HUES64 (cell line): ENCODE measurements at regions not wholly inside any gene's neighbourhood (a gene's known extent, or its start where the extent isn't known, plus 50 kb on each side); places are given as distances from the start of the nearest gene placed in this dataset.
"Not testable (repeated sequence)": the region's sequence is repeated elsewhere in the genome, so short reads cannot be mapped to it uniquely, and the experiment has no call there.

ENCODE experiments used
- H3K27ac ChIP-seq: 2 replicates; pipeline ENCODE4 v1.7.0; 2013; ENCODE audit warnings: low read depth, low read length, inconsistent platforms
- H3K27me3 ChIP-seq: 2 replicates; pipeline ENCODE4 v1.6.1; 2013; ENCODE audit warnings: mild to moderate bottlenecking, low read length; ENCODE audit not compliant: insufficient read depth
- H3K36me3 ChIP-seq: 2 replicates; pipeline ENCODE4 v1.6.1; 2013; ENCODE audit warnings: mild to moderate bottlenecking, low read length; ENCODE audit not compliant: insufficient read depth
- H3K4me1 ChIP-seq: 2 replicates; pipeline ENCODE4 v1.6.1; 2013; ENCODE audit warnings: mild to moderate bottlenecking, low read length, moderate library complexity; ENCODE audit not compliant: insufficient read depth
- H3K4me3 ChIP-seq: 2 replicates; pipeline ENCODE4 v1.5.1; 2013; ENCODE audit warnings: mild to moderate bottlenecking, low read length, moderate library complexity
- H3K9ac ChIP-seq: 2 replicates; pipeline ENCODE4 v1.6.1; 2013; ENCODE audit warnings: mild to moderate bottlenecking, low read depth, low read length
- H3K9me3 ChIP-seq: 2 replicates; pipeline ENCODE4 v1.6.1; 2013; ENCODE audit warnings: low read depth, low read length; ENCODE audit not compliant: insufficient read depth
- WGBS: fragments of 150-250, 120-280 bp; methylation state at CpG from one replicate; pipeline ENCODE4 v1.1.7; 2013; ENCODE audit warnings: missing lambda C conversion rate; 5-methylcytosine and 5-hydroxymethylcytosine counted together

- Histone ChIP-seq H3K9ac (no peak overlapping the region), H3K4me3 (no peak overlapping the region), H3K4me1 (peaks cover 23% of the 10 kb centered on the region), H3K27me3 (no peaks in the 10 kb centered on the region), H3K9me3 (no peaks in the 10 kb centered on the region), H3K36me3 (no peaks in the 10 kb centered on the region), H3K27ac (no peak overlapping the region)
- 91% methylated on average over 11 of the region's 11 CpGs for WGBS
Observed at GRCh38 chr14:98909251-98909944, 362.6 kb downstream of the BCL11B start.

- H3K36me3 ChIP-seq: no peaks in the 10 kb centered on the region
- no peaks in the 10 kb centered on the region for H3K9me3 ChIP-seq
- H3K9ac ChIP-seq: no peak overlapping the region
- peaks cover 23% of the 10 kb centered on the region for H3K4me1 ChIP-seq
- WGBS: 93% methylated on average over 3 of the region's 3 CpGs
- no peaks in the 10 kb centered on the region for H3K27me3 ChIP-seq
- H3K4me3 ChIP-seq: no peak overlapping the region
- H3K27ac ChIP-seq: no peak overlapping the region
Observed at GRCh38 chr14:98910061-98910460, 361.9 kb downstream of the BCL11B start.

- no peaks in the 10 kb centered on the region for H3K36me3 ChIP-seq
- H3K9me3 ChIP-seq: no peaks in the 10 kb centered on the region
- 90% methylated on average over 2 of the region's 2 CpGs for WGBS
- H3K4me3 ChIP-seq: no peak overlapping the region
- no peaks in the 10 kb centered on the region for H3K27me3 ChIP-seq
- H3K4me1 ChIP-seq: 0 out of 2 replicates have a peak, but pooled peaks cover 5% of the 10 kb centered on the region
- no peak overlapping the region for H3K9ac ChIP-seq
- H3K27ac ChIP-seq: no peak overlapping the region
Observed at GRCh38 chr14:98912655-98913054, 359.3 kb downstream of the BCL11B start.

- no peaks in the 10 kb centered on the region for H3K9me3 ChIP-seq
- no peak overlapping the region for H3K27ac ChIP-seq
- H3K27me3 ChIP-seq: 0 out of 2 replicates have a peak, but pooled peaks cover 3% of the 10 kb centered on the region
- no peaks in the 10 kb centered on the region for H3K36me3 ChIP-seq
- no peak overlapping the region for H3K4me3 ChIP-seq
- H3K9ac ChIP-seq: no peak overlapping the region
- WGBS: 90% methylated on average over 6 of the region's 6 CpGs
- no peaks in the 10 kb centered on the region for H3K4me1 ChIP-seq
Observed at GRCh38 chr14:98913967-98914650, 357.9 kb downstream of the BCL11B start.

DNA sequence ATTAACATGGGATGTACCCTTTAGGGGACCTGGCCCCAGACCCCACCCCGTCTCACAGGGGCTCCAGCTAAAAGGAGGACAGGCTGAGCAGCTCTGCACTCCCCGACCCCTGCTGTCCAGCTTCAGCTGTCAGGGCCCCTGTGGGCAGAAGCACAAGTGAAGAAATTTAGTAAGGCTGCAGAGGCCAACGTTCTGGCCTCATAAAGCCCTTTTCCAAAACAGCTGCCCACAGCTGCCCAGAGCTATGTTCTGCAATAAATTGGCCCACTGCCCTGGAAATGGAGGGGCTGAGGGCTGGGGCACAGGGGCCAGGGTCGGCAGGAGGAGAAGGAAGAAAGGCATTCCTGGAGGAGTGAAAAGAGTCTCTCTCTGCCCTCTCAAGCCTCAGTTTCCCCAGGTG, 357.1 kb downstream of the BCL11B start:
- Histone ChIP-seq H3K4me1 (no peaks in the 10 kb centered on the region), H3K4me3 (no peak overlapping the region), H3K9ac (no peak overlapping the region), H3K36me3 (no peaks in the 10 kb centered on the region), H3K27ac (no peak overlapping the region), H3K9me3 (no peaks in the 10 kb centered on the region), H3K27me3 (0 out of 2 replicates have a peak, but pooled peaks cover 3% of the 10 kb centered on the region)
- 80% methylated on average over 4 of the region's 4 CpGs for WGBS

GRCh38 chr14:98915625-98916024, 356.4 kb downstream of the BCL11B start:
- Histone ChIP-seq H3K4me1 (no peaks in the 10 kb centered on the region), H3K36me3 (no peaks in the 10 kb centered on the region), H3K4me3 (no peak overlapping the region), H3K9ac (no peak overlapping the region), H3K27ac (no peak overlapping the region), H3K9me3 (no peaks in the 10 kb centered on the region), H3K27me3 (0 out of 2 replicates have a peak, but pooled peaks cover 3% of the 10 kb centered on the region)
- WGBS: 78% methylated on average over 3 of the region's 3 CpGs

- H3K36me3 ChIP-seq: no peaks in the 10 kb centered on the region
- H3K27ac ChIP-seq: no peak overlapping the region
- H3K27me3 ChIP-seq: 0 out of 2 replicates have a peak, but pooled peaks cover 3% of the 10 kb centered on the region
- no peak overlapping the region for H3K4me3 ChIP-seq
- no peak overlapping the region for H3K9ac ChIP-seq
- H3K4me1 ChIP-seq: no peaks in the 10 kb centered on the region
- no peaks in the 10 kb centered on the region for H3K9me3 ChIP-seq
- 93% methylated on average over 4 of the region's 4 CpGs for WGBS
Observed at GRCh38 chr14:98916036-98916435, 356.0 kb downstream of the BCL11B start.

- Histone ChIP-seq H3K4me3 (no peak overlapping the region), H3K9me3 (no peaks in the 10 kb centered on the region), H3K9ac (no peak overlapping the region), H3K36me3 (no peaks in the 10 kb centered on the region), H3K27ac (no peak overlapping the region), H3K4me1 (no peaks in the 10 kb centered on the region), H3K27me3 (0 out of 2 replicates have a peak, but pooled peaks cover 3% of the 10 kb centered on the region)
- WGBS: 100% methylated on average over 1 of the region's 1 CpG
Observed at GRCh38 chr14:98916476-98916875, 355.5 kb downstream of the BCL11B start.

GRCh38 chr14:98919434-98919833, 352.6 kb downstream of the BCL11B start:
- 35% methylated on average over 2 of the region's 2 CpGs for WGBS
- no peak overlapping the region for H3K4me3 ChIP-seq

GRCh38 chr14:98921306-98921705, 350.7 kb downstream of the BCL11B start:
- H3K4me1 ChIP-seq, H3K4me3 ChIP-seq, H3K36me3 ChIP-seq, H3K9me3 ChIP-seq, H3K27me3 ChIP-seq, H3K9ac ChIP-seq, H3K27ac ChIP-seq: not testable (repeated sequence)
- 95% methylated on average over 3 of the region's 3 CpGs for WGBS

More at GRCh38 chr14:98919434-98919833, 352.6 kb downstream of the BCL11B start:
- H3K4me1 ChIP-seq: no peaks in the 10 kb centered on the region
- no peaks in the 10 kb centered on the region for H3K36me3 ChIP-seq
- no peak overlapping the region for H3K9ac ChIP-seq
- no peak overlapping the region for H3K27ac ChIP-seq
- H3K9me3 ChIP-seq: no peaks in the 10 kb centered on the region
- H3K27me3 ChIP-seq: 0 out of 2 replicates have a peak, but pooled peaks cover 3% of the 10 kb centered on the region

DNA sequence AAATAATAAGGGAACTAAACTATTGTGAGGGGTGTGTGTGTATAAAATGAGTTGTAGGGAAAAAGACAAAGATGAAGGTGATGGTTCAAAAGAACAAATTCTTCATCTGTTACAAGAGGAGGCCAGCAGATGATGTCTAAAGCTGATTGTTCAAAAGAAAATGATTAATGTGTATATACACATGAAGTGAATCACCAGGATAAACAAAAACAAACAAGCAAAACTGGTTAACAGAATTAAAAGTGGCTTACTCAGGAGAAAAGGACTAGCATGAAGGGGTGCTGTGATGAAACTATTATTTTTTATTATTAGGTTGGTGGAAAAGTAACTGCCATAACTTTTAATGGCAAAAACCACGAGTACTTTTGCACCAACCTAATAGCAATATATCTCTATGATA, 348.4 kb downstream of the BCL11B start:
- Histone ChIP-seq H3K4me1 (no peaks in the 10 kb centered on the region), H3K27ac (no peak overlapping the region), H3K9ac (no peak overlapping the region), H3K4me3 (no peak overlapping the region), H3K27me3 (no peaks in the 10 kb centered on the region), H3K36me3 (no peaks in the 10 kb centered on the region), H3K9me3 (no peaks in the 10 kb centered on the region)
- WGBS: no CpG with 5 or more reads among the region's 1 CpG
